GM19438 (cell line): ENCODE measurements at regions not wholly inside any gene's neighbourhood (a gene's known extent, or its start where the extent isn't known, plus 50 kb on each side); places are given as distances from the start of the nearest gene placed in this dataset.
"Not testable (repeated sequence)": the region's sequence is repeated elsewhere in the genome, so short reads cannot be mapped to it uniquely, and the experiment has no call there.

Experiments used
- ATAC-seq: cut with Tn5 transposase; IDR thresholded peaks from one replicate; pipeline ENCODE4 v1.9.1; 2021; ENCODE audit warnings: low read depth; ENCODE audit not compliant: unreplicated experiment

DNA sequence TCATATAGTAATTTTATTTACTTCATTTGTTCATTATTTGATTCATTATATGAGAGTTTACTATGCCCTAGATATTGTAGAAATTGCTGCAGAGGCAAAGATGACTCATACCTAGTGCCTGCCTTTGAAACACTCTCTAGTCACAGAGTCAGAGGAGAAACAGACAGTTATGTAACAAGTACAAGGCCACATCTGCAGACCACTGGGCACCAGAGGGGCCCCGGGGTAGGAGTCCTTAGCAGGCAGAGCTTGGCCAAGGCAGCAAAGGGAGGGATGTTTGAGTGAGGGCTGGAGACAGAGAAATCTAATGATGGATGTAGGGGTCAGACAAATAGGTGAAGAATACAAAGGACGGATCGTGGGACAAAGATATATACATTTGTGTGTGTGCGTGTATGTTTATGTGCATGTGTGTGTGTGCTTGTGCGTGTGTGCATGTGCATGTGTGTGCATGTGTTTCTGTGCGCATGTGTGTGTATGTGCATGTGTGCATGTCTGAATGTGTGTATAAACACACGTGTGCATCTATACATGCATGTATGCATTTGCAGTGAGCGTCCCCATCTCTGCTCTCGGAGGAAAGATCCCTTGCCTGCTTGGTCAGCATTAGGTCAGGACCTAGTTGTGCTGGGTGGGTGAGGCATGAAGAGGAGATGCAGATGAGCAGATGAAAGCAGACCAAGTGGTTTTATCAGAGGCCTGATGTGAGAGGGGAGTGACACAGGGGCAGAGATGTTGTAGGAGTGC is 170.6 kb upstream of the MYT1L start:
- no peak for ATAC-seq

DNA sequence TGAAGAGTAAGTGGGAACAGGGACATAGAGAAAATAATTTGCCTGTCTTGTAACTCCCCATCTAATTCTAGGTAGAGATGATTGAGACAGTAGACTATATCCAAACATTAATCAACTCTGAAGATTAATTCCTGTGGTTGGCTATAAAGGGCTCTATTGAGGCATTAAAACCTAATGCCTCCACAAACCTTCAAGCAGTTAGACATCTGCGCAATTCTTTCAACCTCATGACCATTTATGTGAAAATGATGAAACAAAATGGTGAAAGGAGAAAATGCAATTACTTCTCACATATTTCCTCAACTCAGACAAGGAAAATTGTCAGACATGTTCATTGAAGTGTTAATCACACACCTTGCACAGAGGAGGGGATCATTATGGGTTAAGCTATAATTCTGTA is 164.5 kb upstream of the MYT1L start:
- ATAC-seq: no peak

DNA sequence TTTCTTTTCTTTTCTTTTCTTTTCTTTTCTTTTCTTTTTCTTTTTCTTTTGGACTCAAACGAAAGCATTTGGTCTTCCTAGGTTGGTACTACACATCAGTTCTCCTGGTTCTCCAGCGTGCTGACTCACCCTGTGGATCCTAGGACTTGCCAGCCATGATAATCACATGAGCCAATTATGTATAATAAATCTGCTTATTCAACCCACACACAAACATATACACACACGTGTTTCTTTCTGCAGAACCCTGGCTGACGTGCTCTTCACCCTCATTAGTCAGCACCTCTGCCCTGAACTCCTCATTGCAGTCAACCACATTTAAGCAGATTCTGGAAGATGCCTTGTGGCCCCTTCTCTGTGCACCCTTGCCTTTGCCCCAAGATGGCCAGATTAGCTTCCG is 162.4 kb upstream of the MYT1L start:
- ATAC-seq: no peak

DNA sequence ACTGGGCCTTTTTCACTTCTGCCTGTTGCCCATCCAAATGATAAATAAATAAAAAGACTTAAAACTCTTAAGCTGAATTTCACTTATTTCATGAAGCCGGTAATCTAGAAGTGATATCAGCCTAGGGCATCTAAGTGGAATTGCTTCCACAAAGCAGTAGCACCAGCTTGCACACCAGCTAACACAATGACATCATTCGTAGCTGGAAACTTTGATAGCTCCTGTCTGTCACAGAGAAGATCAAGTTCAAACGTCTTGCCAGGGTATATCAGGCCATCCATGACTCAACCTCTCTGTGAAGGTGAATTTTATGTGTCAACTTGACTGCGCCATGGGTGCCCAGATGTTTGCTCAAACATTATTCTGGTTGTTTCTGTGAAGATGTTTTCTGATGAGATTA is 161.7 kb upstream of the MYT1L start:
- no peak for ATAC-seq

DNA sequence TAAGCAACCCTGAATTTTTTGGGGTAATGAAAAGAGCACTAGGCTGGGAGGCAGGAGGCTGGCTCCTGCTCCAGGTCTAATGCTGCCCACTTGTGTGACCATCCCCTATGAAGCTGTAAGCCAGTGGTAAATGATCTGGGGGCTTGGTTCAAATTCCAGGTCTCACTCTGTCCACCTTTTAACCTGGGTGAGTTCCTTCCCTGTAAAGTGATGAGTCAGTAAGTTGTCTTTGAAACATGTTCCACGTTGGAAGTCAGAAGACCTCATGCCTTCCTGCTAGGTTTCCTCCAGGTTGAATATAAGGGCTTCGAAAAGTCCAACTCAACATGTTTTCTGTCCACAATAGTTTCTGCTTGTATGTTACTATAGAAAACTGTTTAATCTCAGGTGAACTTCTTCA is 160.9 kb upstream of the MYT1L start:
- no peak for ATAC-seq

DNA sequence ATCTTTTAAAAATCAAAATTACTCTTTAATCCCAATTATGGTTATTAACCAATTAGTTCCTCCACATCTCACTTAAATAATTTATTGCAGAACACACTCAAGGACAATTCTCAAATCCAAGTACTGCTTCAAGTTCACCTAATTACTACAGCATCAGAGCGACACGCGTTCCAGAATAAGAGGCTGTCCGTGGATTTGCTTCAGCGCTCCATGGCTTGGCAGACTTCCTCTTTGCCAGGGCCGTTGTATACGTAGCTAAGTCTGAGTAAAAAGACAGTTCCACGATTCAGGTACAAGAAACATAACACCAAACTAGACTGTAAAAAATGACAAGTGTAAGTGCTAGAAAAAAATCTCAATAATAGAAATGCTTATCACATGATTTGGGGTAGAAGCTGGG is 153.2 kb upstream of the MYT1L start:
- no peak for ATAC-seq

DNA sequence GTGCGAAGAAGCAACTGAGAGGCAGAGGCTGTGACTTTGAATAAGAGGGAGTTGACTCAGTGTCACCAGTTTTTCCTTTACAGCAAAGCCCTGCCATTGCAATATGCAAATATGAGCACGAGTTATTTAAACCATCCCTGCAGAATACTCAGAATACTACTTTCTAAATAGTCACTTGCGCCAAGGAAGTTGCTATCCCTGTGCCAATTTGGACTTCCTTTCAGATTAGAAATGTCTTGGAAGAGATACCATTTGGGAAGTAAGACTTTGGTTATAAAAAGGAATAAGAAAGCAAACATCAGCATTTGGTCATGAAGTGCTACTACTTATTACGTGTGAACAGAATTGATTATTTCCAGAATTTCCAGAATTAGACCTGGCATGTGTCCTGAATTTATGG is 151.8 kb upstream of the MYT1L start:
- no peak for ATAC-seq

DNA sequence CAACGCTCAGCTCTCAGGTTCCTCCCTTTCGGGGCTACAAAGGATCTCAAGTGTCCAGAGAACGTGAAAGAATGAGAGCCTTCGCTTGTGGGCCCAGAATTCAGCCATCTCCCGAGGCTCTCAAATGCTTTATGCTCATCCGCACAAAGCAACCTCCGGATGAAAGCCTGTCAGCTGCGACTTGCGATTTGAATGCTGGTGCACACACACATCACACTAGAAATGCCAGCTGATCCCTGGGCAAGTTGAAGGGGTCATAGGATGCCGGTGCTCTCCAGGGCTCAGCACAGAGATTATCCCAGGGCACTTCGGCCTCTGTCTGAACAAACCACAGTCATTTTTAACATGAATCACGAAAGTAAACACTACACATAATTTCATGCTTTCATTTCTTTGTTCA is 141.8 kb upstream of the MYT1L start:
- ATAC-seq: no peak

DNA sequence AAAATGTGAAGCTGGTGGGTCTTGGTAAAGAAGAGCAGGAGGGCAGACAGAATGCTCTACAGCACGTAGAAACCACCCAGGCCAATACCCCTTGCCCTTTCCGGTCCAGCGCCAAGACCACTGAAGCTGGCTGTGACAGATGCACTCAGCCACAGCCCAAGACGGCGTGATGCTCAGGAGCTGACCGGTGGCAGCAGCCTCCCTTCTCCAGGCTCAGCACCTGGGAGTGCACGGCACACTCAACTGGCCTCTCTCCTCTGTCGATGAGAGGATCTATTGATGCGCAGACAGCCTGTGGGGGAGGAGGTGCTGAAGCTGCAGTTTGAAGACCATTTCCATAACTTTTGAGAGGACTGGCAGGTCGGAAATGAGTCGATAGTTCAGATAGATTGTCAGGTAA is 141.0 kb upstream of the MYT1L start:
- no peak for ATAC-seq

DNA sequence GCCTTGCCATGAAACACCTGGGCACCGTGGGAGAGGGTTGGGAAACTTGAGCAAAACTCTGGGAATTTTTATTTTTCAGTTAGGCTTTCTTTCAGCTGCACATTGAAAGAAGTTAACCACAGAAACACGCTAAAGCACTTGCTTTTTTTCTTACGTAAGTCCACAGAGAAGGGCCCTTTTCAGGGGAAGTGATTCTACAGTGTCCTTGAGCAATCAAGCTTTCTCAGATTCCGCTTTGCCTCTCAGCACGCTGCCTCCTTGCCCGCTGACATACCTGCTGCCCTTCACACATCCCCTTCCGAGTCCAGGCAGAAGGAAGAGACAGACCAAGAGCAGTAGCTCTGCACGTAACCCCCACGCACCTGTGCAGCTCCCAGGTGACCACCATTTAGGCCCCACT is 135.5 kb upstream of the MYT1L start:
- no peak for ATAC-seq

DNA sequence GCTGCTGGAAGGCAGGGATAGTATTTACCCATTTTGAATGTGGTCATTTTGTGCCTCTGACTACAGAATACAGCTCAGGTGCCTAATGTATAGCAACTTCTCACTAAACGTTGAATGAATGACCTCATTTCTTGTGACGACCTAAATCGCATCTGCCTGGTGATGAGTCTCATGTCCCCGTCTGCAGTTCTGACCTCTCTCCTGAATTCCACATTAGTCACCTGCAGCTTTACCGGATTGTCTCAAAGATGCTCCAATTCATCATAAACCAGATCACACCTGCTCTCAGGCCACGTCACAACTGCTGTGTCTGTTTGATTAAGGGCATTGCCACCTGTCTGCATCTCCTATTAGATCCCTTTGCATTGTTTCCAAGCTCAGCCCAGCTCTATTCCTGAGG is 133.6 kb upstream of the MYT1L start:
- no peak for ATAC-seq

DNA sequence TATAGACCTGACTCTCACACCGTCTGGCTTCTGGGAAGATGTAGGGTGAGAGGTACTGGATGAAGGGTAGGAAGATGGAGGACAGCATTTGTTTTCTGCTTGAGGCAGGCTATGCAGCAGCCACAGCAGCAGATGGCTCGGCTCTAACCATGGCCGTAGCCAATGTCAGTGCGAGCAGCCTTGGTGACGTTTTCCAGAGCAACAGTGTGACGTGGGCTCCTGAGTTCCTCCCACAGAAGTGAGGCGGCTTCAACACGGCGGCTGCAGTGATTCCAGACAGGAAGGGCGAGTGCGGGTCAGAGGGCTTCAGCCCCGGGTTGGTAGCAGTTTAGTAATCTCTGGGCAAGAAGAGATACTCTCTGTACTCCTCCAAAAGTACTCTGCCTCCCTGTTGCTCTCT is 133.0 kb upstream of the MYT1L start:
- no peak for ATAC-seq

DNA sequence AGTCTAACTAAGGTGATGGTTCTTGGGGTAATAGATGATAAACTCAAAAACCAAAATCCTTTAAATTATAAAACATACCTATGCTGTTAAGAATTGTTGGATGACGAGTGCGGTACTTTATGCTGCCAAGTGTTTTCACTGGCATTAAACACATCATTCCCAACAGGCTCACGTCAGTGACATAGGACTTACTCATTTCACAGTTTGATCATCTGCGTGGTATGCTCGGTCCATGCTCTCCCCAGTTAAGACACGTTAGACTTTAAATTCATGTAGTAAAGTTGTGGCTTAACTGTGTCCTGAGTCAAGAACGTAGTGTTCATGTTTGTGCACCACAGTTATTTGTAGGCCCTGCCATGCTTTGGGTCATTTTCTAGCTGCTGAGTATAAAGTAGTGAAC is 125.6 kb upstream of the MYT1L start:
- no peak for ATAC-seq

DNA sequence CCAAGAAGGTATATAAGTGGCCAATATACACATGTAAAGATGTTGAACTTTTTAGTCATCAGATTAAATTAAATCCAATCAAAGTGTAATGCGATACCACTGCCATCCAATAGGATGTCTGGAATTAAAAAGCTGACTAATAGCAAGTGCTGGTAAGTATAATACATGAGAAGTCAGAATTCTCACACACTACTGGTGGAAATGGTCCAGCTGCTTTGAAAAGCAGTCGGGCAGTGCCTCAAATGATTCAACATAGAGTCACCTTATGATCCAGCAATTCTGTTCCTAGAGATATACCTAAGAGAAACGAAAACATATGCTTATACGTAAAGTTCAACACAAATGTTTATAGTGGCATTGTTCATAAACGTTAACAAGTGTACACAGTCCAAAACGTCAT is 124.1 kb upstream of the MYT1L start:
- ATAC-seq: no peak

DNA sequence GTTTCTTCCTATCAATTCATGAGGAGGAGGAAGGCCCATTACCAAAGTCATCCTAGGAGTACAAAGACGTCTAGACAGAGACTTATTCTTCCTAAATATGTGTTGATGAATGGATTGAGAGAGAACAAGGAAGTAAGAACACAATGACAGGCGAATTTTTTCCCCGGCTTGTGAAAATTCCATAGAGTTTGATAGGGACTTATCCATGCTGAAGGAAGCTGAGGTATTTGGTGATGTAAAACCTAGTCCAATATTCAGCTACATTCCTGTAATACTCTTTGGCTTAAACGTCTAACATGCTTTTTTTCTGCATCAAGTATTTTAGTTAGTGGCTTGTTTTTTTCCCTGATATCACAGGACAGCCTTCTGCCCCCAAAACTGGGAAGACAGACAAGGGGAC is 121.9 kb upstream of the MYT1L start:
- ATAC-seq: no peak

DNA sequence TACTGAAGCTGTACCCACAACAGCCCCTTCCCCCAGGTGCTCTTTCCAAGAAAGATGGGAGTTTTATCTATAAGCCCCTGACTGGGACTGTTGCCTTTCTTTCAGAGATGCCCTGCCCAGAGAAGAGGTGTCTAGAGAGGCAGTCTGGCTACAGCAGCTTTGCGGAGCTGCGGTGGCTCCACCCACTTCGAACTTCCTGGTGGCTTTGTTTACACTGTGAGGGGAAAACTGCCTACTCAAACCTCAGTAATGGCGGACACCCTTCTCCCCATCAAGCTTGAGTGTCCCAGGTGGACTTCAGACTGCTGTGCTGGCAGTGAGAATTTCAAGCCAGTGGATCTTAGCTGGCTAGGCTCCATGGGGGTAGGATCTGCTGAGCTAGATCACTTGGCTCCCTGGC is 120.2 kb upstream of the MYT1L start:
- ATAC-seq: not testable (repeated sequence)

DNA sequence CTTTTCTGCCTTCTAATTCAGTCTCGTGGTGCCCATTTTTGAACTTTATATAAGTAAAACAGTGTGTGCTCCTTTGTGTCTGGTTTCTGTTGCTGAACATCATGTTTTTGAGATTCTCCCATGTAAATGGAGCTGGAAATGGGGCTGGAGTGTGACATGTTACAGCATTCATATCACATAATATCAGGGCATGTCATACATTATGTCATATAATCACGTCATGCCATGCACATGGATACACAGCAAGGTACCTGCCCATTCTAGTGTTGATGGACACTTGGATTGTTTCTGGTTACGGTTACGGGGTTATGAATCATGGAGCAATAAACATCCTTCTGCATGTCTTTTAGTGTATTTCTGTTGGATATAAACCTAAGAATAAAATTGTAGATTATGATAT is 117.1 kb upstream of the MYT1L start:
- no peak for ATAC-seq

DNA sequence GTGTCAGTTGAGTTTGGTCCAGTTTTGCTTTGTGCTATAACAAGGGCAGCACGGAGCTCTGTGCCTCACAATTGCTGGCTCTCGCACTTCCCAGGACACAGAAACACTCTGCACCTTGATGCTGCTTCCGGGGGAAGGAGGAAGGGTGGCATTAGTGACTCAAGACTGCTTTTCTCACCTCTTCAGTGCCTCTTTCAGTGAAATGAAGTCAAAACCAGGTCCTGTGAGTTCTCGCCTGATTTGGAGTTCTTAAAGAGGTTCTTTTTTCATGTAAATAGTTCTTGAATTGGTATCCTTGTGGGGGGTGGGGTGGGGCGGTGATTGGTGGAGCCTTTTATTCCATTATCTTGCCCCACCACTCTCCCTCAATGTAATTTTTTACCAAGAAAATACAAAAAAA is 91.5 kb upstream of the MYT1L start:
- ATAC-seq: no peak

DNA sequence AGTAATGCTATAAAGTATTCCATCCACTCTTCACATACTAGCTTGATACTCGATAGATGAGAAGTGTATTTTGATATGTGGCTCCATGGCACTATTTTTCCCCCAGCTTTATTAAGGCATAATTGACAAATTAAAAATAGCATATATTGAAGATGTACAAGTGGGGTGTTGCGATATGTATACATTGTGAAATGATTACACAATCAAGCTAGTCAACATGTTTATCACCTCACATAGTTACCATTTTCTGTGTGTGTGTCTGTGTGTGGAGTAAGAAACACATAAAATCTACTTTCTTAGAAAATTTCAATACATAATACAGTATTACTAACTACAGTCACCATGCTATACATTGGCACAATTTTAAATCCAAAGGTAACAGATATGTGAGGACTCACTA is 82.5 kb upstream of the MYT1L start:
- no peak for ATAC-seq

DNA sequence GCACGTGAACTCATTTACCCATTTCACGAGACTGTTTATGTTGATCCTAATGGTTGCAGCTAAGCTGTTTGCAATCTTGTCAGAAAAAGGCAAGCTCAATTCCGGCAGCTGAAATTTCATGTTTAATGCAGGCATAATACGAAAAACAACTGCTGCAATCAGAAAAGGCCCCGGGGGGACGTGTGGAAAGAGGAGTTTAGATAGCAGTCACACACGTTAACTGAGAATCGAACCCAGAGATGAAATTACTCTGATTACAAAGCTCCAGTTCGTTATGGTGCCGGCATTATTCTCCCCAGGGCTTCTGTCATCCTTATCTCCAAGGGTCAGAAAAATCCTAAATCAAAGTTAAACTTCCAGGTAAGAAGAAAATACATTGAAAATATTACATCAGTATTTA is 79.9 kb upstream of the MYT1L start:
- no peak for ATAC-seq

DNA sequence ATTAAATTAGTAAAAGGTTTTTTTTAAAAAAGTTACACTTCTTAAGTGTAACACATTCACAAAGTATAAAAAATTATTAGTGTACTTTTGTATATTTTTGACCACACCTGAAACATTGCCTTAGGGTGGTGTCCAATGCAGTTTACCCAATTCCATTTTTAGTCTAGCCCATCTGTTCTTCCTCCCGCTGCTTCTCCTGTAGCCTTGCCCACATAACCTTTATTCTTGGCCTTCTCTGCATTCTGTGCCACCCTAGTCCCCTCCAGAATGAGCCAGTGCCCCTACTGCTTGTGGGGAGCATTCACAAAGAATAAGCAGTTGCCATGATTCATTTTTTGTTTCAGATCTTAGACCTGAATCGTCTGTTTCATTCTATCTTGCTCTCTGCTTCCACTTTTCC is 78.4 kb upstream of the MYT1L start:
- no peak for ATAC-seq

DNA sequence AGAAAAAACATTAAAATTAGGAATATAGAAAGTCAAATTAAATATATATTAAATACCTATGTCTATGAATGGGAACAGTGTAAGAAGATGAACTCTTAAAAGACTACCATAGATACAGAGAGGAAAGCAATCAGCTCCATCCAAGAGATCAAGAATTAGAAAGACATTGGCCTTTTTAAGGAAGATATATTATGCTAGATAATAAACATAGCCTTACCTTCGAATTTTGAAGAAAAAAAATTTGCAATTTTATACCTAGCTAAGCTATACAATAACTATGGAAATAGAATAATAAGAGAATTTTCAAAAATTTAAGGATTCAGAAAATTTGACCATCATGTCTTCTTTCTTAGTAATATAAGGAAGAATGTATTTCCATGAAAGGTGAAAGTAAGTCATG is 74.7 kb upstream of the MYT1L start:
- no peak for ATAC-seq
